Fibroblast of lung (primary cell): ENCODE measurements at regions not wholly inside any gene's neighbourhood (a gene's known extent, or its start where the extent isn't known, plus 50 kb on each side); places are given as distances from the start of the nearest gene placed in this dataset.

ENCODE experiments used
- DNase-seq, 2 donors: peaks; one replicate each; pipeline versions ENCODE4 v3.0.0 to v3.0.0-alpha.2; 2010; ENCODE audit warnings: low read depth in 2 of 2
- H2AFZ ChIP-seq: 2 replicates; pipeline ENCODE4 v1.5.1; 2012; ENCODE audit warnings: low read length, control low read depth, inconsistent platforms
- H3K27ac ChIP-seq: 2 replicates; pipeline ENCODE4 v1.5.1; 2011; ENCODE audit warnings: low read length, control low read depth; ENCODE audit not compliant: insufficient read depth
- H3K27me3 ChIP-seq: 2 replicates; pipeline ENCODE4 v1.5.1; 2011; ENCODE audit warnings: mild to moderate bottlenecking, low read length; ENCODE audit not compliant: control insufficient read depth, insufficient read depth
- H3K36me3 ChIP-seq: 2 replicates; pipeline ENCODE4 v1.5.1; 2011; ENCODE audit warnings: low read length; ENCODE audit not compliant: control insufficient read depth, insufficient read depth
- H3K4me1 ChIP-seq: 2 replicates; pipeline ENCODE4 v1.5.1; 2011; ENCODE audit warnings: low read length; ENCODE audit not compliant: control insufficient read depth, insufficient read depth; ENCODE audit errors: extremely low read depth
- H3K4me2 ChIP-seq: 2 replicates; pipeline ENCODE4 v1.5.1; 2011; ENCODE audit warnings: low read length, control low read depth; ENCODE audit not compliant: insufficient read depth; ENCODE audit errors: extremely low read depth
- H3K4me3 ChIP-seq, 4 experiments: fragments of 200-600 bp in 1 of 4; sonication (generic) in 1 of 4; replicated peaks in 1 of 4; 2 replicates each; pipeline ENCODE4 v1.5.1; 2011 to 2016; ENCODE audit warnings: low read length in 4 of 4, low read depth in 3 of 4, mild to moderate bottlenecking in 3 of 4, control low read depth in 2 of 4, inconsistent platforms in 1 of 4, mixed read lengths in 1 of 4; ENCODE audit not compliant: insufficient read depth in 1 of 4; ENCODE audit errors: control extremely low read depth in 1 of 4
- H3K79me2 ChIP-seq: 2 replicates; pipeline ENCODE4 v1.5.1; 2012; ENCODE audit warnings: mild to moderate bottlenecking, low read length, inconsistent platforms; ENCODE audit not compliant: control insufficient read depth, insufficient read depth
- H3K9ac ChIP-seq: 2 replicates; pipeline ENCODE4 v1.5.1; 2011; ENCODE audit warnings: mild to moderate bottlenecking, low read length, control low read depth; ENCODE audit not compliant: insufficient read depth
- H3K9me3 ChIP-seq: 2 replicates; pipeline ENCODE4 v1.5.1; 2012; ENCODE audit warnings: low read depth, low read length; ENCODE audit not compliant: control insufficient read depth, insufficient read depth
- H4K20me1 ChIP-seq: 2 replicates; pipeline ENCODE4 v1.5.1; 2011; ENCODE audit warnings: low read length; ENCODE audit not compliant: control insufficient read depth, insufficient read depth; ENCODE audit errors: extremely low read depth
- CTCF ChIP-seq, 2 donors: IDR thresholded peaks in 1 of 2; conservative IDR thresholded peaks in 1 of 2; 1 replicate in 1 of 2; 2 replicates in 1 of 2; pipeline ENCODE4 v1.5.1; 2011 to 2012; ENCODE audit warnings: low read length in 2 of 2, control low read depth in 1 of 2, inconsistent platforms in 1 of 2, low read depth in 1 of 2, mild to moderate bottlenecking in 1 of 2
- EZH2 ChIP-seq: IDR thresholded peaks from 2 replicates; pipeline ENCODE4 v1.5.1; 2012; ENCODE audit warnings: low read length, control low read depth, mild to moderate bottlenecking; ENCODE audit errors: missing control alignments

GRCh38 chr3:22996920-22997571 is 206.1 kb upstream of the UBE2E2 start:
- no peaks in the 10 kb centered on the region for H3K9me3 ChIP-seq
- H4K20me1 ChIP-seq = no peaks in the 10 kb centered on the region
- H3K36me3 ChIP-seq = no peaks in the 10 kb centered on the region
- no peak overlapping the region for H3K27ac ChIP-seq
- H3K4me3 ChIP-seq = no peak overlapping the region
- TF ChIP-seq EZH2 (no peak), CTCF (conservative IDR thresholded peaks at IDR 0.05 in 1 of 2, IDR thresholded peaks at IDR 0.05 in 1 of 2; ENCODE audit: low read depth in 1 of 2, low read length in 2 of 2) (no peak)
- H3K9ac ChIP-seq = no peak overlapping the region
- no peaks in the 10 kb centered on the region for H3K79me2 ChIP-seq
- no peak overlapping the region for H2AFZ ChIP-seq
- no peak for DNase-seq
- no peaks in the 10 kb centered on the region for H3K27me3 ChIP-seq
- H3K4me2 ChIP-seq = no peak overlapping the region
- no peaks in the 10 kb centered on the region for H3K4me1 ChIP-seq

- no peaks in the 10 kb centered on the region for H4K20me1 ChIP-seq
- TF ChIP-seq CTCF (conservative IDR thresholded peaks at IDR 0.05 in 1 of 2, IDR thresholded peaks at IDR 0.05 in 1 of 2; ENCODE audit: low read depth in 1 of 2, low read length in 2 of 2) = no peak
- no peak for TF ChIP-seq EZH2
- no peak overlapping the region for H3K4me3 ChIP-seq
- no peak overlapping the region for H3K4me2 ChIP-seq
- H3K9me3 ChIP-seq = no peaks in the 10 kb centered on the region
- H3K4me1 ChIP-seq = no peaks in the 10 kb centered on the region
- no peaks in the 10 kb centered on the region for H3K27me3 ChIP-seq
- H3K9ac ChIP-seq = no peak overlapping the region
- H3K79me2 ChIP-seq = no peaks in the 10 kb centered on the region
- no peak overlapping the region for H3K27ac ChIP-seq
- no peak overlapping the region for H2AFZ ChIP-seq
- DNase-seq = no peak
- no peaks in the 10 kb centered on the region for H3K36me3 ChIP-seq
Measured at GRCh38 chr3:23000371-23000770, 202.8 kb upstream of the UBE2E2 start.

- Histone ChIP-seq H3K27me3 (no peaks in the 10 kb centered on the region), H3K4me3 (no peak overlapping the region)
Measured at GRCh38 chr3:23002151-23002550, 201.0 kb upstream of the UBE2E2 start.

More at GRCh38 chr3:23002151-23002550, 201.0 kb upstream of the UBE2E2 start:
- H4K20me1 ChIP-seq = no peaks in the 10 kb centered on the region
- TF ChIP-seq EZH2 = no peak
- TF ChIP-seq CTCF (conservative IDR thresholded peaks at IDR 0.05 in 1 of 2, IDR thresholded peaks at IDR 0.05 in 1 of 2; ENCODE audit: low read depth in 1 of 2, low read length in 2 of 2) = no peak
- H3K4me2 ChIP-seq = no peak overlapping the region
- no peak for DNase-seq
- H3K9ac ChIP-seq = no peak overlapping the region
- H3K36me3 ChIP-seq = no peaks in the 10 kb centered on the region
- no peaks in the 10 kb centered on the region for H3K79me2 ChIP-seq
- H3K9me3 ChIP-seq = no peaks in the 10 kb centered on the region
- H3K27ac ChIP-seq = no peak overlapping the region
- no peak overlapping the region for H2AFZ ChIP-seq
- no peaks in the 10 kb centered on the region for H3K4me1 ChIP-seq
